ENCODE measurements at regions not wholly inside any gene's neighbourhood (a gene's known extent, or its start where the extent isn't known, plus 50 kb on each side); places are given as distances from the start of the nearest gene placed in this dataset.

DNA sequence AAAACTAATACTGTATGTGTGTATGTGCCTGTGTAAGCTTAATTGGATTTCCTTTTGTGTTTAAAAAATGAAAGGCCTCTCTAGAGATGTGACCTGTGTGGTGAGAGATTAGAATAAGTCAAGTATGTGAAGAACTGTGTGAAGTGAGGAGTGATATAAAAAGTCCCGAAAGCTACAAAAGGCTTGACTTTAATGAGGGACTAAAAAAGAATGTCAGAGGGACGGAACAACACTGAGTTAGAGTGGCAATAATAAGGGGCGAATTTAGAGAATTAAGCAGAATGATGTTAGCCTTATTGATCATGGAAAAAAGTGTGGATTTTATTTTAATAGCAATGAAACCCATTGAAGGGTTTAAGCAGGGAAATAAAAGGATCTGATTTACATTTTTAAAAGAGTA lies 1281.2 kb upstream of the ADGRB3 start:
- Histone ChIP-seq H3K27me3 (ENCODE audit: low read length) (no peaks in the 10 kb centered on the region), H2AFZ (ENCODE audit: low read length) (no peak overlapping the region), H4K20me1 (ENCODE audit: insufficient read depth, low read depth, low read length) (no peaks in the 10 kb centered on the region), H3K9me2 (replicated peaks; ENCODE audit: insufficient read depth, low read length) (no peaks in the 10 kb centered on the region), H3K9ac (ENCODE audit: low read length) (no peak overlapping the region), H3K36me3 (ENCODE audit: insufficient read depth, low read length) (no peaks in the 10 kb centered on the region), H3K27ac (ENCODE audit: low read length) (no peak overlapping the region), H3K79me2 (ENCODE audit: low read length) (no peaks in the 10 kb centered on the region), H3K4me1 (ENCODE audit: low read length) (no peaks in the 10 kb centered on the region), H3K9me3 (ENCODE audit: low read length) (no peaks in the 10 kb centered on the region), H3K4me3 (ENCODE audit: low read length) (no peak overlapping the region), H3K4me2 (ENCODE audit: low read depth, low read length, poor library complexity, severe bottlenecking) (no peak overlapping the region)
- DNase-seq, result no peak

DNA sequence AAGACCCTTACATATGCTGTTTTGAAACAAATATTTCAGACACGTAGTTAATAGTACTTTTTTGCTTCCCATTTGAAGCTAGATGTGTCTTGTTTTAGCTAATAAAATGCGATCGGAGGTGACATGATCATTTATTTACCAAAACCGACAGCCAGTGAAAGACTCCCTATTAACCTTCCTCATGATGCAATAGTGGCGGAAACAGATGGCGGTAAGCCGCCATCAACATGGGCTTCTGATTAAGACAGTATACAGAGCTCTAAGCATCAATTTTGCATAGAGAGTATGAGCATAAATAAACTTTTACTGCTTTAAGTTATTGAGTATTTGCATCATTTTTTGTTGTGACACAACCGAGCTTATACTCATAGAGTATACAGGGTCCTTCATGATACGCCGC lies 1282.4 kb upstream of the ADGRB3 start:
- Histone ChIP-seq H3K27ac (ENCODE audit: low read length) (no peak overlapping the region), H3K9ac (ENCODE audit: low read length) (no peak overlapping the region), H3K4me1 (ENCODE audit: low read length) (no peaks in the 10 kb centered on the region), H3K36me3 (ENCODE audit: insufficient read depth, low read length) (no peaks in the 10 kb centered on the region), H3K9me2 (replicated peaks; ENCODE audit: insufficient read depth, low read length) (no peaks in the 10 kb centered on the region), H3K4me2 (ENCODE audit: low read depth, low read length, poor library complexity, severe bottlenecking) (no peak overlapping the region), H3K9me3 (ENCODE audit: low read length) (no peaks in the 10 kb centered on the region), H3K4me3 (ENCODE audit: low read length) (no peak overlapping the region), H2AFZ (ENCODE audit: low read length) (no peak overlapping the region), H3K79me2 (ENCODE audit: low read length) (no peaks in the 10 kb centered on the region), H4K20me1 (ENCODE audit: insufficient read depth, low read depth, low read length) (no peaks in the 10 kb centered on the region), H3K27me3 (ENCODE audit: low read length) (no peaks in the 10 kb centered on the region)
- no peak for DNase-seq

DNA sequence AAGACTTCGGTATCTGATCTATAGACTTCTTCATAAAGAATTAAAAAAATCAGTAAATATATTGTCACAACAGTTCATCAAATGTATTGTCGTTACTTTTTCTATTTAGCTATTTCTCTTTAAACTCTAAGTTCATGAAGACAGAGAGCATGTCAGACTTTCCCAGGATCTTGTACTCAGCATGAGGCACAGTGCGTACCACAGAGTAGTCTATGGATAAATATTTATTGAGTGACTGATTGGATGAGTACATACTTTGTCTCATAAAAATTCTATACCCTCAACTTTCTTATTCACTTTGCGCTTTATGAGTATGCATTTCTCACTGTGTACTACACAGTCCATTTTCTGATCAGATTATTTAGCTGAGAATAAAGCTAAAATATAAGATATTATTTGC lies 1284.4 kb upstream of the ADGRB3 start:
- Histone ChIP-seq H3K27me3 (ENCODE audit: low read length) (no peaks in the 10 kb centered on the region), H2AFZ (ENCODE audit: low read length) (no peak overlapping the region; the same call in 1 of the 2 replicates), H3K9me3 (ENCODE audit: low read length) (no peaks in the 10 kb centered on the region), H4K20me1 (ENCODE audit: insufficient read depth, low read depth, low read length) (no peaks in the 10 kb centered on the region), H3K9ac (ENCODE audit: low read length) (no peak overlapping the region), H3K4me2 (ENCODE audit: low read depth, low read length, poor library complexity, severe bottlenecking) (no peak overlapping the region), H3K4me3 (ENCODE audit: low read length) (no peak overlapping the region), H3K79me2 (ENCODE audit: low read length) (no peaks in the 10 kb centered on the region), H3K27ac (ENCODE audit: low read length) (no peak overlapping the region), H3K9me2 (replicated peaks; ENCODE audit: insufficient read depth, low read length) (no peaks in the 10 kb centered on the region), H3K36me3 (ENCODE audit: insufficient read depth, low read length) (no peaks in the 10 kb centered on the region), H3K4me1 (ENCODE audit: low read length) (no peaks in the 10 kb centered on the region)
- no peak for DNase-seq

DNA sequence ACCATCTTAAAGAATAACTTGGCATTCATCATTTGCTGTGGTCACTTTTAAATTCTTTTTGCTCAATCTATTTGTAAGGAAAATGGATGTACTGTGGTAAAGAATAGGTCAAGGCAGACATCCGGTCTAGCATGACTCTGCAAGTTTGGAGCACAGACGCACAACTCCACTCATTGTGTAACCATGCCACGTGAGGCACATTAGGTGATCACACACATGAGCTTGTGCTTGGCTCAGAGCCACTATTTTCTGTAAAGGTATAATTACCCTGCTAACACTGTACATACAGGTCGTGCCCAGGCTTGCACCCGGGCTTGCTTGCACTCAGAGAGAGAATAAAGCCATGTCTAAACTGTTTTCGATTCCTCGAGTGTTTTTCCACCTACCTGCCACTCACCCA lies 1289.1 kb upstream of the ADGRB3 start:
- Histone ChIP-seq H2AFZ (ENCODE audit: low read length) (no peak overlapping the region; the same call in 1 of the 2 replicates), H3K4me1 (ENCODE audit: low read length) (no peaks in the 10 kb centered on the region), H4K20me1 (ENCODE audit: insufficient read depth, low read depth, low read length) (no peaks in the 10 kb centered on the region), H3K36me3 (ENCODE audit: insufficient read depth, low read length) (no peaks in the 10 kb centered on the region), H3K79me2 (ENCODE audit: low read length) (no peaks in the 10 kb centered on the region), H3K9ac (ENCODE audit: low read length) (no peak overlapping the region), H3K27ac (ENCODE audit: low read length) (no peak overlapping the region), H3K4me2 (ENCODE audit: low read depth, low read length, poor library complexity, severe bottlenecking) (no peak overlapping the region), H3K27me3 (ENCODE audit: low read length) (no peaks in the 10 kb centered on the region), H3K4me3 (ENCODE audit: low read length) (no peak overlapping the region), H3K9me2 (replicated peaks; ENCODE audit: insufficient read depth, low read length) (no peaks in the 10 kb centered on the region), H3K9me3 (ENCODE audit: low read length) (no peaks in the 10 kb centered on the region)
- no peak for DNase-seq

DNA sequence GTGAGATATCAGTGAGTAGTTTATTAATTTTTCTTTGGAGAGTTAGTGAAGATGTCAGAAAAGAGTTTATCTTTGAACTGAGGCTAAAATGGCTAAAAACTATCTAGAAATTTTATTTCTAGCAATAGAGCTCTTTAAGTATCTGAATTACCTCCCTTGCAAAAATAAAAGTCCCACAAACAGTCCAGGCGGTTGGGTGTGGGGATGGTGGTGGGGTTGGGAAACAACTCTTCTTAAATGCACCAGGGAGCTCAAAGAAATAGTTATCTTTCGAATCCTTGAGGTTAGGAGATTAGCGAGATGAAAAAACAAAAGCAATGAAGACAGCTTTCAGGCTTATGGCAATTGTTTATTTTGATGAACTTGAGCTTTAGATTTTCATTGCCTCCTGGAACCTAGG lies 1299.1 kb upstream of the ADGRB3 start:
- H3K4me3 ChIP-seq (ENCODE audit: low read length), result no peak overlapping the region
- peak overlapping the region; percentile 90 for H2AFZ ChIP-seq (ENCODE audit: low read length)
- no peak overlapping the region for H3K9ac ChIP-seq (ENCODE audit: low read length)
- no peaks in the 10 kb centered on the region for H3K9me2 ChIP-seq (replicated peaks; ENCODE audit: insufficient read depth, low read length)
- no peaks in the 10 kb centered on the region for H3K36me3 ChIP-seq (ENCODE audit: insufficient read depth, low read length)
- no peaks in the 10 kb centered on the region for H3K4me1 ChIP-seq (ENCODE audit: low read length)
- no peaks in the 10 kb centered on the region for H3K27me3 ChIP-seq (ENCODE audit: low read length)
- no peak overlapping the region for H3K27ac ChIP-seq (ENCODE audit: low read length)
- no peak for DNase-seq
- no peaks in the 10 kb centered on the region for H3K79me2 ChIP-seq (ENCODE audit: low read length)
- H4K20me1 ChIP-seq (ENCODE audit: insufficient read depth, low read depth, low read length), result no peaks in the 10 kb centered on the region
- peaks cover 4% of the 10 kb centered on the region; the same call in 1 of the 2 replicates for H3K9me3 ChIP-seq (ENCODE audit: low read length)
- H3K4me2 ChIP-seq (ENCODE audit: low read depth, low read length, poor library complexity, severe bottlenecking), result no peak overlapping the region

DNA sequence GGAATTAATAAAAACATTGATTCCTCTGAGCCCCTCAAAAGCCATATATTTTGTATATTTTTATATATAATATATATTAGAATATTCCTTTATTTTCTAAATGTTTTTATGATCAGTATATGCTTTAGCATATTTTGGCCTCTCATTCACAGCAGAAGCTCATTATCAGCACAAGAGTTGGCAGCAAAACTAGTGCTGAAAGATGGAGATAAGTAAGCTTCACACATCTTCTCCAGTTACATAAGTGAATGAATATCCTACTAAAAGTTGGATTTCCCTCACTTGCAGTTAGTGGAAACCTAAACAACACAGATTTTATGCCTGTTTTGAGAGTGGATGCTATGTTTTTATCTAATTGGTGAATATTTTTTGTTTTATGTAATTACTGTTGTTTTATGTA lies 1303.8 kb upstream of the ADGRB3 start:
- Histone ChIP-seq H2AFZ (ENCODE audit: low read length) (peak overlapping the region; percentile 19; the same call in 1 of the 2 replicates), H3K4me2 (ENCODE audit: low read depth, low read length, poor library complexity, severe bottlenecking) (no peak overlapping the region), H3K9me3 (ENCODE audit: low read length) (no peaks in the 10 kb centered on the region), H3K9me2 (replicated peaks; ENCODE audit: insufficient read depth, low read length) (no peaks in the 10 kb centered on the region), H3K4me3 (ENCODE audit: low read length) (no peak overlapping the region), H4K20me1 (ENCODE audit: insufficient read depth, low read depth, low read length) (no peaks in the 10 kb centered on the region), H3K9ac (ENCODE audit: low read length) (no peak overlapping the region), H3K4me1 (ENCODE audit: low read length) (no peaks in the 10 kb centered on the region), H3K36me3 (ENCODE audit: insufficient read depth, low read length) (no peaks in the 10 kb centered on the region), H3K27ac (ENCODE audit: low read length) (no peak overlapping the region), H3K79me2 (ENCODE audit: low read length) (no peaks in the 10 kb centered on the region), H3K27me3 (ENCODE audit: low read length) (no peaks in the 10 kb centered on the region)
- DNase-seq, result no peak

DNA sequence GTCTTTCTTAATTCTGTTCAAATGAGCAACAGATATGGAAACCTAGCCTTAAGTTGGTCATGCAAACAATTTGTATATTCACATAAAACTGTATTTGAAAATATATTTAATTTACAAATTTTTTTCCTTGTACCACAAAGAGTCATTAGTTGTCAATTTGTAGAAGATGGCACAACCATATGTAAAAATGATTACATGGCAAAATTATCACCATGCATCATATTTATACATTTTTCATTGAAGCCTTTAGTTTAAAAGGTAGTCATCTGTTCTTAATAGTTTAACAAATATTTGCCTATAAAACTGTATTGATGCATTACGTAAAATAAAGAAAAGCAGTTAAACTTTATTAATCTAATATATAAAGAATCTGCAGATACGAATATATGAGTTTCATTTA lies 1306.8 kb upstream of the ADGRB3 start:
- H3K36me3 ChIP-seq (ENCODE audit: insufficient read depth, low read length), result no peaks in the 10 kb centered on the region
- no peak overlapping the region for H2AFZ ChIP-seq (ENCODE audit: low read length)
- no peaks in the 10 kb centered on the region for H3K9me3 ChIP-seq (ENCODE audit: low read length)
- no peaks in the 10 kb centered on the region for H3K27me3 ChIP-seq (ENCODE audit: low read length)
- DNase-seq, result no peak
- H4K20me1 ChIP-seq (ENCODE audit: insufficient read depth, low read depth, low read length), result no peaks in the 10 kb centered on the region
- H3K27ac ChIP-seq (ENCODE audit: low read length), result no peak overlapping the region
- no peaks in the 10 kb centered on the region for H3K79me2 ChIP-seq (ENCODE audit: low read length)
- H3K4me3 ChIP-seq (ENCODE audit: low read length), result no peak overlapping the region
- H3K9me2 ChIP-seq (replicated peaks; ENCODE audit: insufficient read depth, low read length), result no peaks in the 10 kb centered on the region
- no peaks in the 10 kb centered on the region for H3K4me1 ChIP-seq (ENCODE audit: low read length)
- no peak overlapping the region for H3K4me2 ChIP-seq (ENCODE audit: low read depth, low read length, poor library complexity, severe bottlenecking)
- H3K9ac ChIP-seq (ENCODE audit: low read length), result no peak overlapping the region

DNA sequence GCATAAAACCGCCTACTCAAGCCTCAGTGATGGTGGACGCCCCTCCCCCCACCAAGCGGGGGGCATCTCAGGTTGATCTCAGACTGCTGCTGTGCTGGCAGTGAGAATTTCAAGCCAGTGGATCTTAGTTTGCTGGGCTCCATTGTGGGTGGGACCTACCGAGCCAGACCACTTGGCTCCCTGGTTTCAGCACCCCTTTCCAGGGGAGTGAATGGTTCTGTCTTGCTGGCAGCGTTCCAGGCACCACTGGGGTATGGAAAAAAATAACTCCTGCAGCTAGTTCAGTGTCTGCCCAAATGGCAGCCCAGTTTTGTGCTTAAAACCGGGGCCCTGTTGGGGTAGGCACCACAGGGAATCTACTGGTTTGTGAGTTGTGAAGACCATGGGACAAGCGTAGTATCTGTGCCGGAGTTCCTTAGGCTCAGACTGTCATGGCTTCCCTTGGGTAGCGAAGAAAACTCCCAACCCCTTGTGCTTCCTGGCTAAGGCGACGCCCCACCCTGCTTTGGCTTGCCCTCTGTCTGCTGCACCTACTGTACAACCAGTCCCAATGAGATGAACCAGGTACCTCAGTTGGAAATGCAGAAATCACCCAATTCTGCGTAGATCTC lies 1334.5 kb upstream of the ADGRB3 start:
- Histone ChIP-seq H3K9me2 (replicated peaks; ENCODE audit: insufficient read depth, low read length) (no peaks in the 10 kb centered on the region), H3K36me3 (ENCODE audit: insufficient read depth, low read length) (no peaks in the 10 kb centered on the region), H3K4me1 (ENCODE audit: low read length) (no peaks in the 10 kb centered on the region), H4K20me1 (ENCODE audit: insufficient read depth, low read depth, low read length) (no peaks in the 10 kb centered on the region), H3K9me3 (ENCODE audit: low read length) (no peaks in the 10 kb centered on the region), H3K4me2 (ENCODE audit: low read depth, low read length, poor library complexity, severe bottlenecking) (no peak overlapping the region), H2AFZ (ENCODE audit: low read length) (no peak overlapping the region), H3K9ac (ENCODE audit: low read length) (no peak overlapping the region), H3K27me3 (ENCODE audit: low read length) (no peaks in the 10 kb centered on the region), H3K79me2 (ENCODE audit: low read length) (no peaks in the 10 kb centered on the region), H3K27ac (ENCODE audit: low read length) (no peak overlapping the region), H3K4me3 (ENCODE audit: low read length) (no peak overlapping the region)
- DNase-seq, result peak; percentile 2

DNA sequence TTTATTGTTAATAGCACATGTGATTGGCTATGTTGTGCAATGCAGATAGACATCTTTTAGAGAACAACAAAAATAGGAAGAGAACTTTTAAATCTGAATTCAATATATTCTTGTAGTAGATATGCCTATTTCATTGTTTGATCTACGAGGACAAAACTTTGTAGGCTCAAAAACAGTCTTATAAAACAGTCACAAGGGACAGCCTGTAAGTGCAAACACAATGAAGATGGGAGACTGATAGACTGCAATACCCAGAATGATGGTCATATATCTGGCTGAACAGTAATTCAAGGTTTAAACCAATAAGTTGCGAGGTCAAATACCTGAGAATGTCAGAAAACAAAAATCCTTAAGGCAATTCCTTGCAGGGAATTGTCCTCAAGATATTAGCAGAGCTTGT lies 1342.9 kb upstream of the ADGRB3 start:
- Histone ChIP-seq H3K4me1 (ENCODE audit: low read length) (no peaks in the 10 kb centered on the region), H3K27me3 (ENCODE audit: low read length) (no peaks in the 10 kb centered on the region), H3K9ac (ENCODE audit: low read length) (no peak overlapping the region), H3K36me3 (ENCODE audit: insufficient read depth, low read length) (no peaks in the 10 kb centered on the region), H3K9me3 (ENCODE audit: low read length) (no peaks in the 10 kb centered on the region), H3K9me2 (replicated peaks; ENCODE audit: insufficient read depth, low read length) (no peaks in the 10 kb centered on the region), H3K27ac (ENCODE audit: low read length) (no peak overlapping the region), H3K4me3 (ENCODE audit: low read length) (no peak overlapping the region), H3K4me2 (ENCODE audit: low read depth, low read length, poor library complexity, severe bottlenecking) (no peak overlapping the region), H4K20me1 (ENCODE audit: insufficient read depth, low read depth, low read length) (no peaks in the 10 kb centered on the region), H3K79me2 (ENCODE audit: low read length) (no peaks in the 10 kb centered on the region), H2AFZ (ENCODE audit: low read length) (peak overlapping the region; percentile 81)
- no peak for DNase-seq

Measured in Karpas-422 (cell line).